ACC112 (cell line): ENCODE measurements at regions not wholly inside any gene's neighbourhood (a gene's known extent, or its start where the extent isn't known, plus 50 kb on each side); places are given as distances from the start of the nearest gene placed in this dataset.
"Not testable (repeated sequence)": the region's sequence is repeated elsewhere in the genome, so short reads cannot be mapped to it uniquely, and the experiment has no call there.

Source experiments
- H2AFZ ChIP-seq: fragments of 200-600 bp; sonication (generic); one replicate; pipeline ENCODE4 v1.6.0; 2017; ENCODE audit warnings: antibody characterized with exemption, low read length; ENCODE audit not compliant: unreplicated experiment
- H3K27ac ChIP-seq: fragments of 200-600 bp; sonication (generic); 2 replicates; pipeline ENCODE4 v1.5.1; 2014; ENCODE audit warnings: low read depth, mild to moderate bottlenecking, antibody characterized with exemption, low read length, moderate library complexity
- H3K27me3 ChIP-seq: fragments of 200-600 bp; sonication (generic); 2 replicates; pipeline ENCODE4 v1.6.1; 2014; ENCODE audit warnings: mild to moderate bottlenecking, antibody characterized with exemption, low read length, moderate library complexity, mixed read lengths; ENCODE audit not compliant: insufficient read depth
- H3K36me3 ChIP-seq: fragments of 200-600 bp; sonication (generic); 2 replicates; pipeline ENCODE4 v1.6.1; 2016; ENCODE audit warnings: mild to moderate bottlenecking, antibody characterized with exemption, low read length, moderate library complexity, mixed read lengths; ENCODE audit not compliant: insufficient read depth
- H3K4me1 ChIP-seq: fragments of 200-600 bp; sonication (generic); one replicate; pipeline ENCODE4 v1.6.1; 2016; ENCODE audit warnings: low read length, mixed read lengths; ENCODE audit not compliant: insufficient read depth, unreplicated experiment, control insufficient read depth
- H3K4me3 ChIP-seq: fragments of 200-600 bp; sonication (generic); 2 replicates; pipeline ENCODE4 v1.5.1; 2014; ENCODE audit warnings: mild to moderate bottlenecking, low read depth, low read length
- H3K79me2 ChIP-seq: fragments of 200-600 bp; sonication (generic); one replicate; pipeline ENCODE4 v1.6.0; 2016; ENCODE audit warnings: low read length; ENCODE audit not compliant: control insufficient read depth, unreplicated experiment, insufficient read depth

GRCh38 chr2:88924533-88924932 is 233.1 kb downstream of the RPIA start:
- Histone ChIP-seq H3K4me3 (no peak overlapping the region), H3K79me2 (no peaks in the 10 kb centered on the region), H3K27me3 (peaks cover 50% of the 10 kb centered on the region), H3K4me1 (no peaks in the 10 kb centered on the region), H2AFZ (no peak overlapping the region), H3K36me3 (no peaks in the 10 kb centered on the region), H3K27ac (no peak overlapping the region)

GRCh38 chr2:88925770-88926462 is 234.4 kb downstream of the RPIA start:
- no peak overlapping the region for H2AFZ ChIP-seq
- H3K36me3 ChIP-seq, result no peaks in the 10 kb centered on the region
- H3K4me1 ChIP-seq, result no peaks in the 10 kb centered on the region
- H3K27me3 ChIP-seq, result peaks cover 63% of the 10 kb centered on the region
- H3K4me3 ChIP-seq, result no peak overlapping the region
- no peaks in the 10 kb centered on the region for H3K79me2 ChIP-seq
- no peak overlapping the region for H3K27ac ChIP-seq

GRCh38 chr2:88927128-88927527 is 235.7 kb downstream of the RPIA start:
- H3K27me3 ChIP-seq, result peaks cover 65% of the 10 kb centered on the region
- H3K4me3 ChIP-seq, result no peak overlapping the region
- H3K79me2 ChIP-seq, result no peaks in the 10 kb centered on the region
- no peaks in the 10 kb centered on the region for H3K36me3 ChIP-seq
- H3K4me1 ChIP-seq, result no peaks in the 10 kb centered on the region
- no peak overlapping the region for H3K27ac ChIP-seq
- H2AFZ ChIP-seq, result no peak overlapping the region

- peaks cover 57% of the 10 kb centered on the region for H3K27me3 ChIP-seq
- H3K4me3 ChIP-seq, result no peak overlapping the region
- no peak overlapping the region for H3K27ac ChIP-seq
- no peaks in the 10 kb centered on the region for H3K79me2 ChIP-seq
- no peaks in the 10 kb centered on the region for H3K36me3 ChIP-seq
- no peaks in the 10 kb centered on the region for H3K4me1 ChIP-seq
- H2AFZ ChIP-seq, result no peak overlapping the region
Observed at GRCh38 chr2:88930659-88931058, 239.2 kb downstream of the RPIA start.

GRCh38 chr2:88932686-88933085 is 241.2 kb downstream of the RPIA start:
- Histone ChIP-seq H3K4me1 (no peaks in the 10 kb centered on the region), H3K4me3 (no peak overlapping the region), H3K27me3 (peaks cover 52% of the 10 kb centered on the region), H2AFZ (no peak overlapping the region), H3K79me2 (no peaks in the 10 kb centered on the region), H3K27ac (no peak overlapping the region), H3K36me3 (no peaks in the 10 kb centered on the region)

GRCh38 chr2:88933091-88933490 is 241.6 kb downstream of the RPIA start:
- no peak overlapping the region for H3K4me3 ChIP-seq

GRCh38 chr2:88933980-88934379 is 242.5 kb downstream of the RPIA start:
- no peak overlapping the region for H3K27ac ChIP-seq
- no peak overlapping the region for H2AFZ ChIP-seq
- no peaks in the 10 kb centered on the region for H3K79me2 ChIP-seq
- peaks cover 39% of the 10 kb centered on the region for H3K27me3 ChIP-seq
- H3K36me3 ChIP-seq, result no peaks in the 10 kb centered on the region
- H3K4me1 ChIP-seq, result no peaks in the 10 kb centered on the region
- H3K4me3 ChIP-seq, result no peak overlapping the region

More at GRCh38 chr2:88933091-88933490, 241.6 kb downstream of the RPIA start:
- Histone ChIP-seq H3K4me1 (no peaks in the 10 kb centered on the region), H2AFZ (no peak overlapping the region), H3K79me2 (no peaks in the 10 kb centered on the region), H3K36me3 (no peaks in the 10 kb centered on the region), H3K27ac (no peak overlapping the region), H3K27me3 (peaks cover 48% of the 10 kb centered on the region)

- not testable (repeated sequence) for H3K27me3 ChIP-seq, H3K4me3 ChIP-seq, H3K27ac ChIP-seq, H2AFZ ChIP-seq, H3K79me2 ChIP-seq, H3K4me1 ChIP-seq, H3K36me3 ChIP-seq
Observed at GRCh38 chr2:88941178-88941577, 249.7 kb downstream of the RPIA start.

- peaks cover 12% of the 10 kb centered on the region for H3K27me3 ChIP-seq
- no peak overlapping the region for H3K27ac ChIP-seq
- no peak overlapping the region for H2AFZ ChIP-seq
- no peak overlapping the region for H3K4me3 ChIP-seq
- H3K36me3 ChIP-seq, result no peaks in the 10 kb centered on the region
- H3K4me1 ChIP-seq, result no peaks in the 10 kb centered on the region
- H3K79me2 ChIP-seq, result no peaks in the 10 kb centered on the region
Observed at GRCh38 chr2:88942798-88943197, 251.3 kb downstream of the RPIA start.

GRCh38 chr2:88949336-88949735 is 257.9 kb downstream of the RPIA start:
- no peak overlapping the region for H3K27ac ChIP-seq
- peaks cover 35% of the 10 kb centered on the region for H3K27me3 ChIP-seq
- H3K4me3 ChIP-seq, result no peak overlapping the region
- no peaks in the 10 kb centered on the region for H3K4me1 ChIP-seq
- H3K36me3 ChIP-seq, result no peaks in the 10 kb centered on the region
- no peaks in the 10 kb centered on the region for H3K79me2 ChIP-seq
- H2AFZ ChIP-seq, result no peak overlapping the region

- H3K27ac ChIP-seq, result no peak overlapping the region
- H2AFZ ChIP-seq, result no peak overlapping the region
- no peaks in the 10 kb centered on the region for H3K79me2 ChIP-seq
- no peak overlapping the region for H3K4me3 ChIP-seq
- H3K27me3 ChIP-seq, result peaks cover 41% of the 10 kb centered on the region
- no peaks in the 10 kb centered on the region for H3K4me1 ChIP-seq
- no peaks in the 10 kb centered on the region for H3K36me3 ChIP-seq
Observed at GRCh38 chr2:88950010-88950409, 258.5 kb downstream of the RPIA start.
